ENCODE measurements at regions not wholly inside any gene's neighbourhood (a gene's known extent, or its start where the extent isn't known, plus 50 kb on each side); places are given as distances from the start of the nearest gene placed in this dataset.

DNA sequence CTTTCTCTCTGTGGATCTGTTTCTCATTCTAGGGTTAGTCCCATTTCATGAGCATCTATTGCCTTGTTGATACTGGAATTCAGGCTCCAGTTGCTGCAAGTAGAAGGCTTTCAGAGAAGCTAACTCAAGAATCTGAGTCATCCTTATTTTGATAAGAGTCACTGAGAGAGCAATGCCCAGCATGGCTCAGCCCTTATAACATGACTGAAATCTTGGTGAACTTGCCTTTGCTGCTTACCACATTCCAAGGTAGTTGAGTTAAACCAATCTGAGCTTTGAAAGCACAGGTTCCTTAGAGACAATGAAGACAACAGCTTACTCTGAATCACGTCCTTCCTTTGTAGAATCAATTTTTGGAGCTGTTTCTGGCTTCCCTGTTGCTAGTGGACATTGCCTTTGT, 53.6 kb upstream of the CHCHD3 start (continued):
- TF ChIP-seq, protein P1, sequence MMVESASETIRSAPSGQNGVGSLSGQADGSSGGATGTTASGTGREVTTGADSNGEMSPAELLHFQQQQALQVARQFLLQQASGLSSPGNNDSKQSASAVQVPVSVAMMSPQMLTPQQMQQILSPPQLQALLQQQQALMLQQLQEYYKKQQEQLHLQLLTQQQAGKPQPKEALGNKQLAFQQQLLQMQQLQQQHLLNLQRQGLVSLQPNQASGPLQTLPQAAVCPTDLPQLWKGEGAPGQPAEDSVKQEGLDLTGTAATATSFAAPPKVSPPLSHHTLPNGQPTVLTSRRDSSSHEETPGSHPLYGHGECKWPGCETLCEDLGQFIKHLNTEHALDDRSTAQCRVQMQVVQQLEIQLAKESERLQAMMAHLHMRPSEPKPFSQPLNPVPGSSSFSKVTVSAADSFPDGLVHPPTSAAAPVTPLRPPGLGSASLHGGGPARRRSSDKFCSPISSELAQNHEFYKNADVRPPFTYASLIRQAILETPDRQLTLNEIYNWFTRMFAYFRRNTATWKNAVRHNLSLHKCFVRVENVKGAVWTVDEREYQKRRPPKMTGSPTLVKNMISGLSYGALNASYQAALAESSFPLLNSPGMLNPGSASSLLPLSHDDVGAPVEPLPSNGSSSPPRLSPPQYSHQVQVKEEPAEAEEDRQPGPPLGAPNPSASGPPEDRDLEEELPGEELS (CRISPR knock-in tag; IDR thresholded peaks at IDR 0.05; ENCODE audit: borderline replicate concordance) = no peak

DNA sequence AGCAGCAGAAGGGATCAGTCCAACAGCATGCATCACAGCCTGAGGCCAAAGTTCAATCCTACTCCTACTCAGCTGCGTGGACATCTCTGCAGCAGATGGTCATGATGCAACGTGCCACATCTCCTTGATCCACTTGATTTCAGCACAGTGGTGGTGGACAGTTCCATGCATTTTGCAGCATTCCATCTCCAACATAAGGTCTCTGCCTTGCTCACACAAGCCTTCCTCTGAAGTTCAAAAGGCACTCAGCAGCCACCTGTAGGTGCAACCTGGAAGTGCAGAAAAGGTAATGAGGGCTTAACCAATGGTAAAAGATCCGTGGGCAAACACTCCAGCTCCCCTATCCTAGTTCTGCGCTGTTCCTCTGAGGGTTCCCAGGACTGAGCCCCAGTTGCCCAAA, 57.5 kb upstream of the CHCHD3 start:
- peak in 3 of 4 experiments; percentile 28 to 50 (median 32) for DNase-seq (ENCODE audit: extremely low read depth in 1 of 4, low spot score in 3 of 4)
- H4K20me1 ChIP-seq (replicated peaks; ENCODE audit: control insufficient read depth, insufficient read depth, low read length) = peaks cover 8% of the 10 kb centered on the region
- no peak overlapping the region for H3K4me2 ChIP-seq (ENCODE audit: insufficient read depth, low read length)
- FAIRE-seq = no peak
- no peak overlapping the region for H3K27ac ChIP-seq (ENCODE audit: extremely low read depth, low read depth, low read length)
- H3K9me3 ChIP-seq (replicated peaks; ENCODE audit: control insufficient read depth, insufficient read depth, low read depth, low read length) = no peaks in the 10 kb centered on the region
- no peak overlapping the region for H3K4me3 ChIP-seq
- ChIA-PET CTCF (ENCODE audit: low intra/inter-chr PET ratio) (no interaction called here), POLR2A (interaction anchor here (0.6 to 1.9 kb wide), 6 partner anchors 8 to 624 kb away, joined by 3 to 7 read pairs (median 3); no protein-coding TSS in a partner anchor)
- H3K4me1 ChIP-seq (replicated peaks in 1 of 2; ENCODE audit: control insufficient read depth in 2 of 2, insufficient read depth in 2 of 2, low read length in 2 of 2) = no peaks in the 10 kb centered on the region
- no peak overlapping the region for H3K9ac ChIP-seq (ENCODE audit: insufficient read depth in 1 of 2, low read depth in 2 of 2, low read length in 2 of 2)
- intact Hi-C loops (cut with micrococcal nuclease) = no loop called here
- ATAC-seq = peak; percentile 84
- H3K9me1 ChIP-seq (ENCODE audit: control insufficient read depth, insufficient read depth, low read length) = peaks cover 3% of the 10 kb centered on the region
- no peaks in the 10 kb centered on the region for H3K36me3 ChIP-seq (ENCODE audit: control insufficient read depth, insufficient read depth, low read length)
- H3K27me3 ChIP-seq (ENCODE audit: control insufficient read depth in 2 of 2, insufficient read depth in 2 of 2, low read length in 2 of 2) = peaks cover 5 to 32% of the 10 kb centered on the region in 2 experiments
- no peak overlapping the region for H2AFZ ChIP-seq (ENCODE audit: low read depth, low read length)
- no peaks in the 10 kb centered on the region for H3K79me2 ChIP-seq (ENCODE audit: control insufficient read depth, insufficient read depth, low read length)
- no TSS peak for BruUV-seq (replicated peaks)
- in situ Hi-C loops (cut with MboI) = no loop called here
- 5% methylated on average over 4 of the region's 4 CpGs for WGBS (ENCODE audit: insufficient coverage, low coverage, missing lambda C conversion rate)
- TF ChIP-seq ELF4 (CRISPR knock-in tag; IDR thresholded peaks at IDR 0.05) = no peak
- TF ChIP-seq, protein P2, sequence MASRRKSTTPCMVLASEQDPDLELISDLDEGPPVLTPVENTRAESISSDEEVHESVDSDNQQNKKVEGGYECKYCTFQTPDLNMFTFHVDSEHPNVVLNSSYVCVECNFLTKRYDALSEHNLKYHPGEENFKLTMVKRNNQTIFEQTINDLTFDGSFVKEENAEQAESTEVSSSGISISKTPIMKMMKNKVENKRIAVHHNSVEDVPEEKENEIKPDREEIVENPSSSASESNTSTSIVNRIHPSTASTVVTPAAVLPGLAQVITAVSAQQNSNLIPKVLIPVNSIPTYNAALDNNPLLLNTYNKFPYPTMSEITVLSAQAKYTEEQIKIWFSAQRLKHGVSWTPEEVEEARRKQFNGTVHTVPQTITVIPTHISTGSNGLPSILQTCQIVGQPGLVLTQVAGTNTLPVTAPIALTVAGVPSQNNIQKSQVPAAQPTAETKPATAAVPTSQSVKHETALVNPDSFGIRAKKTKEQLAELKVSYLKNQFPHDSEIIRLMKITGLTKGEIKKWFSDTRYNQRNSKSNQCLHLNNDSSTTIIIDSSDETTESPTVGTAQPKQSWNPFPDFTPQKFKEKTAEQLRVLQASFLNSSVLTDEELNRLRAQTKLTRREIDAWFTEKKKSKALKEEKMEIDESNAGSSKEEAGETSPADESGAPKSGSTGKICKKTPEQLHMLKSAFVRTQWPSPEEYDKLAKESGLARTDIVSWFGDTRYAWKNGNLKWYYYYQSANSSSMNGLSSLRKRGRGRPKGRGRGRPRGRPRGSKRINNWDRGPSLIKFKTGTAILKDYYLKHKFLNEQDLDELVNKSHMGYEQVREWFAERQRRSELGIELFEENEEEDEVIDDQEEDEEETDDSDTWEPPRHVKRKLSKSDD (conservative IDR thresholded peaks at IDR 0.05; ENCODE audit: low read length) = no peak
- TF ChIP-seq, protein P3, sequence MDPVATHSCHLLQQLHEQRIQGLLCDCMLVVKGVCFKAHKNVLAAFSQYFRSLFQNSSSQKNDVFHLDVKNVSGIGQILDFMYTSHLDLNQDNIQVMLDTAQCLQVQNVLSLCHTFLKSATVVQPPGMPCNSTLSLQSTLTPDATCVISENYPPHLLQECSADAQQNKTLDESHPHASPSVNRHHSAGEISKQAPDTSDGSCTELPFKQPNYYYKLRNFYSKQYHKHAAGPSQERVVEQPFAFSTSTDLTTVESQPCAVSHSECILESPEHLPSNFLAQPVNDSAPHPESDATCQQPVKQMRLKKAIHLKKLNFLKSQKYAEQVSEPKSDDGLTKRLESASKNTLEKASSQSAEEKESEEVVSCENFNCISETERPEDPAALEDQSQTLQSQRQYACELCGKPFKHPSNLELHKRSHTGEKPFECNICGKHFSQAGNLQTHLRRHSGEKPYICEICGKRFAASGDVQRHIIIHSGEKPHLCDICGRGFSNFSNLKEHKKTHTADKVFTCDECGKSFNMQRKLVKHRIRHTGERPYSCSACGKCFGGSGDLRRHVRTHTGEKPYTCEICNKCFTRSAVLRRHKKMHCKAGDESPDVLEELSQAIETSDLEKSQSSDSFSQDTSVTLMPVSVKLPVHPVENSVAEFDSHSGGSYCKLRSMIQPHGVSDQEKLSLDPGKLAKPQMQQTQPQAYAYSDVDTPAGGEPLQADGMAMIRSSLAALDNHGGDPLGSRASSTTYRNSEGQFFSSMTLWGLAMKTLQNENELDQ (CRISPR knock-in tag; IDR thresholded peaks at IDR 0.05; ENCODE audit: borderline replicate concordance) = no peak
- no peak for TF ChIP-seq NR4A1 (CRISPR knock-in tag; IDR thresholded peaks at IDR 0.05)
- peak; percentile 52; the same call in 1 of the 2 replicates for TF ChIP-seq NR4A1 (tag; IDR thresholded peaks at IDR 0.05)
- TF ChIP-seq, protein P4, sequence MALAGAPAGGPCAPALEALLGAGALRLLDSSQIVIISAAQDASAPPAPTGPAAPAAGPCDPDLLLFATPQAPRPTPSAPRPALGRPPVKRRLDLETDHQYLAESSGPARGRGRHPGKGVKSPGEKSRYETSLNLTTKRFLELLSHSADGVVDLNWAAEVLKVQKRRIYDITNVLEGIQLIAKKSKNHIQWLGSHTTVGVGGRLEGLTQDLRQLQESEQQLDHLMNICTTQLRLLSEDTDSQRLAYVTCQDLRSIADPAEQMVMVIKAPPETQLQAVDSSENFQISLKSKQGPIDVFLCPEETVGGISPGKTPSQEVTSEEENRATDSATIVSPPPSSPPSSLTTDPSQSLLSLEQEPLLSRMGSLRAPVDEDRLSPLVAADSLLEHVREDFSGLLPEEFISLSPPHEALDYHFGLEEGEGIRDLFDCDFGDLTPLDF (CRISPR knock-in tag; IDR thresholded peaks at IDR 0.05) = no peak
- TF ChIP-seq ZKSCAN1 (IDR thresholded peaks at IDR 0.05; ENCODE audit: low read depth, low read length) = no peak
- no peak for TF ChIP-seq CC2D1A (IDR thresholded peaks at IDR 0.05)
- TF ChIP-seq JUN (IDR thresholded peaks at IDR 0.05; ENCODE audit: borderline replicate concordance, low read depth, low read length) = no peak
- TF ChIP-seq JUN (CRISPR knock-in tag; IDR thresholded peaks at IDR 0.05; ENCODE audit: borderline replicate concordance) = no peak
- no peak for TF ChIP-seq XRCC5 (IDR thresholded peaks at IDR 0.05; ENCODE audit: low read depth, low read length)
